HepG2 (cell line): ENCODE measurements at regions not wholly inside any gene's neighbourhood (a gene's known extent, or its start where the extent isn't known, plus 50 kb on each side); places are given as distances from the start of the nearest gene placed in this dataset.

Experiments used
- FOXM1 ChIP-seq: sonication (generic); formaldehyde crosslinking; IDR thresholded peaks from 2 replicates; pipeline ENCODE4 v1.5.0; 2020; ENCODE audit warnings: missing genetic modification reagents
- KDM6A ChIP-seq: IDR thresholded peaks from 2 replicates; pipeline ENCODE4 v1.6.1; 2016; ENCODE audit warnings: low read depth
- NR2C2 ChIP-seq: sonication (generic); formaldehyde crosslinking; IDR thresholded peaks from 2 replicates; pipeline ENCODE4 v1.4.0; 2020; ENCODE audit warnings: missing genetic modification reagents, mild to moderate bottlenecking, moderate library complexity, borderline replicate concordance
- POLR2A ChIP-seq, 2 experiments: IDR thresholded peaks; 2 replicates each; pipeline ENCODE4 v1.6.1; 2011; ENCODE audit warnings: low read depth in 2 of 2, low read length in 2 of 2, mild to moderate bottlenecking in 1 of 2, moderate library complexity in 1 of 2; ENCODE audit not compliant: insufficient read depth in 1 of 2
- TGIF2 ChIP-seq: IDR thresholded peaks from 2 replicates; pipeline ENCODE4 v1.6.1; 2016; ENCODE audit warnings: control low read depth, missing compliant biosample characterization
- ZFP37 ChIP-seq: sonication (generic); formaldehyde crosslinking; IDR thresholded peaks from 2 replicates; pipeline ENCODE4 v1.4.0; 2020; ENCODE audit warnings: missing genetic modification reagents, borderline replicate concordance
- TF ChIP-seq, protein P1 (sequence below): sonication (generic); IDR thresholded peaks from 2 replicates; pipeline ENCODE4 v1.6.1; 2016; ENCODE audit warnings: low read depth, borderline replicate concordance
- TF ChIP-seq, protein P2 (sequence below): sonication (generic); formaldehyde crosslinking; IDR thresholded peaks from 2 replicates; pipeline ENCODE4 v1.4.0; 2020; ENCODE audit warnings: missing genetic modification reagents
- TF ChIP-seq, protein P3 (sequence below): IDR thresholded peaks from 2 replicates; pipeline ENCODE4 v1.6.1; 2012; ENCODE audit warnings: inconsistent platforms

DNA sequence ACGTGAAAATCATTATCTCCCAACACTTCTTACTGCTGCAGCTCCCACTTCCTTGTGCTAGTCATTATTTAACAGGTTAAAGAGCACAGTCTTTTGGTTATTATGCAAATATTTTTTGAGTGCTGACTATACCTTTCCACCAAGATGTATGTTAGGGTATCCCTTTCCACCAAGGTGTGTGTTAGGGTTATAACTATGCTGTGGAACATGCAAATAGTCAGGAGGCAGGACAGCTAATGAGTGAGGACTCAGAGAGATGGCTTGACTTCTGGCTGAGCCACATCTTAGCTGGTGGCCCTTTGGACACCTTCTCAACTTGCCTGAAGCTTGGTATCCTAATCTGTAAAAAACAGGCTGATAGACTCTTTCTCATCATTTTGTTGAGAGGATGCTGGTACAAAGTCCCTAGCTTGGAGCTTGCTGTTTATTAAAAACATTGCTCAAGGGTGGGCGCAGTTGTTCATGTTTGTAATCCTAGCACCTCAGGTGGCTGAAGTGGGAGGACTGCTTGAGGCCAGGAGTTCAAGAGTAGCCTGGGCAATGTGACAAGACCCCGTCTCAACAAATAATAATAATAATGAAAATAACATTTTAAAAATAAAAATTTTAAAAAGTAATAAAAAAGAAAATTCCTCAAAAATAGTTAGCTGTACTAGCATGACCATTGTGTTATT is 160.5 kb upstream of the ADAMTS9 start:
- TF ChIP-seq, protein P1, sequence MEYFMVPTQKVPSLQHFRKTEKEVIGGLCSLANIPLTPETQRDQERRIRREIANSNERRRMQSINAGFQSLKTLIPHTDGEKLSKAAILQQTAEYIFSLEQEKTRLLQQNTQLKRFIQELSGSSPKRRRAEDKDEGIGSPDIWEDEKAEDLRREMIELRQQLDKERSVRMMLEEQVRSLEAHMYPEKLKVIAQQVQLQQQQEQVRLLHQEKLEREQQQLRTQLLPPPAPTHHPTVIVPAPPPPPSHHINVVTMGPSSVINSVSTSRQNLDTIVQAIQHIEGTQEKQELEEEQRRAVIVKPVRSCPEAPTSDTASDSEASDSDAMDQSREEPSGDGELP, result no peak
- TF ChIP-seq ZFP37 (CRISPR knock-in tag) (no peak), FOXM1 (no peak), POLR2A (IDR thresholded peaks at IDR 0.05; ENCODE audit: insufficient read depth in 1 of 2, low read depth in 2 of 2, low read length in 2 of 2) (no peak), TGIF2 (CRISPR knock-in tag) (no peak), NR2C2 (CRISPR knock-in tag) (no peak), KDM6A (no peak)
- TF ChIP-seq, protein P2, sequence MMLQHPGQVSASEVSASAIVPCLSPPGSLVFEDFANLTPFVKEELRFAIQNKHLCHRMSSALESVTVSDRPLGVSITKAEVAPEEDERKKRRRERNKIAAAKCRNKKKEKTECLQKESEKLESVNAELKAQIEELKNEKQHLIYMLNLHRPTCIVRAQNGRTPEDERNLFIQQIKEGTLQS (CRISPR knock-in tag), result no peak
- TF ChIP-seq, protein P3, sequence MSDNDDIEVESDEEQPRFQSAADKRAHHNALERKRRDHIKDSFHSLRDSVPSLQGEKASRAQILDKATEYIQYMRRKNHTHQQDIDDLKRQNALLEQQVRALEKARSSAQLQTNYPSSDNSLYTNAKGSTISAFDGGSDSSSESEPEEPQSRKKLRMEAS, result no peak
